Neural cell (in vitro differentiated cells): ENCODE measurements at regions not wholly inside any gene's neighbourhood (a gene's known extent, or its start where the extent isn't known, plus 50 kb on each side); places are given as distances from the start of the nearest gene placed in this dataset.

Experiments used
- H2AFZ ChIP-seq: fragments of 200-600, 300-800 bp; sonication (generic), shearing (Covaris generic); 2 replicates; pipeline ENCODE4 v1.6.0; 2014; ENCODE audit warnings: low read depth, mild to moderate bottlenecking, antibody characterized with exemption, low read length, moderate library complexity
- H3F3A ChIP-seq: fragments of 200-600 bp; shearing (Covaris generic); 2 replicates; pipeline ENCODE4 v1.6.1; 2016; ENCODE audit warnings: mild to moderate bottlenecking, moderate library complexity, mixed read lengths, antibody characterized with exemption, low read length; ENCODE audit not compliant: insufficient read depth, poor library complexity, severe bottlenecking
- H3K27ac ChIP-seq: fragments of 200-600, 300-800 bp; sonication (generic), shearing (Covaris generic); 2 replicates; pipeline ENCODE4 v1.5.1; 2014; ENCODE audit warnings: mild to moderate bottlenecking, low read length, moderate library complexity
- H3K27me3 ChIP-seq: fragments of 300-800, 200-600 bp; sonication (generic), shearing (Covaris generic); 2 replicates; pipeline ENCODE4 v1.6.0; 2014; ENCODE audit warnings: mild to moderate bottlenecking, low read depth, low read length, moderate library complexity; ENCODE audit not compliant: insufficient read depth
- H3K36me3 ChIP-seq: fragments of 300-800, 200-600 bp; sonication (generic), shearing (Covaris generic); 2 replicates; pipeline ENCODE4 v1.5.1; 2014; ENCODE audit warnings: mild to moderate bottlenecking, antibody characterized with exemption, low read length, moderate library complexity; ENCODE audit not compliant: insufficient read depth
- H3K4me2 ChIP-seq: fragments of 300-800, 200-600 bp; sonication (generic), shearing (Covaris generic); 2 replicates; pipeline ENCODE4 v1.6.0; 2014; ENCODE audit warnings: mild to moderate bottlenecking, low read length
- H3K4me3 ChIP-seq: fragments of 300-800, 200-600 bp; sonication (generic), shearing (Covaris generic); 2 replicates; pipeline ENCODE4 v1.5.1; 2014; ENCODE audit warnings: mild to moderate bottlenecking, low read length, moderate library complexity
- H3K79me2 ChIP-seq: fragments of 200-600 bp; shearing (Covaris generic); replicated peaks from 2 replicates; pipeline ENCODE4 v1.6.0; 2014; ENCODE audit warnings: mild to moderate bottlenecking, low read length, moderate library complexity; ENCODE audit not compliant: insufficient read depth
- H3K9ac ChIP-seq: fragments of 300-800, 200-600 bp; sonication (generic), shearing (Covaris generic); 2 replicates; pipeline ENCODE4 v1.6.1; 2016; ENCODE audit warnings: mild to moderate bottlenecking, low read length, mixed read lengths
- H3K9me2 ChIP-seq: fragments of 200-600 bp; shearing (Covaris generic); 2 replicates; pipeline ENCODE4 v1.6.1; 2016; ENCODE audit warnings: mild to moderate bottlenecking, low read length, mixed read lengths; ENCODE audit not compliant: insufficient read depth
- H3K9me3 ChIP-seq: fragments of 200-600, 300-800 bp; sonication (generic), shearing (Covaris generic); 2 replicates; pipeline ENCODE4 v1.6.1; 2016; ENCODE audit warnings: mild to moderate bottlenecking, mixed run types, low read length, moderate library complexity, mixed read lengths
- H4K20me1 ChIP-seq: fragments of 200-600 bp; shearing (Covaris generic); 2 replicates; pipeline ENCODE4 v1.6.1; 2016; ENCODE audit warnings: mild to moderate bottlenecking, mixed run types; ENCODE audit not compliant: insufficient read depth
- CTCF ChIP-seq: fragments of 450-650 bp; IDR thresholded peaks from 2 replicates; pipeline ENCODE4 v1.5.1; 2014; ENCODE audit warnings: antibody characterized with exemption, mild to moderate bottlenecking, moderate library complexity; ENCODE audit not compliant: poor library complexity, severe bottlenecking
- EP300 ChIP-seq: fragments of 450-650 bp; conservative IDR thresholded peaks from 2 replicates; pipeline ENCODE4 v1.6.1; 2014; ENCODE audit warnings: antibody characterized with exemption, mild to moderate bottlenecking, moderate library complexity; ENCODE audit not compliant: poor library complexity, severe bottlenecking
- EZH2 ChIP-seq: fragments of 200-600, 300-800 bp; shearing (Covaris generic), sonication (generic); IDR thresholded peaks from 2 replicates; pipeline ENCODE4 v1.6.1; 2014; ENCODE audit warnings: antibody characterized with exemption, low read length, borderline replicate concordance, mild to moderate bottlenecking; ENCODE audit not compliant: insufficient read depth, poor library complexity, severe bottlenecking
- MXI1 ChIP-seq: fragments of 450-650 bp; conservative IDR thresholded peaks from 2 replicates; pipeline ENCODE4 v1.6.1; 2014; ENCODE audit warnings: antibody characterized with exemption, mild to moderate bottlenecking; ENCODE audit not compliant: poor library complexity, severe bottlenecking
- POLR2AphosphoS5 ChIP-seq: IDR thresholded peaks from 2 replicates; pipeline ENCODE4 v1.6.1; 2012
- RAD21 ChIP-seq: fragments of 450-650 bp; conservative IDR thresholded peaks from 2 replicates; pipeline ENCODE4 v1.6.1; 2014; ENCODE audit warnings: antibody characterized with exemption, mild to moderate bottlenecking, moderate library complexity
- REST ChIP-seq: IDR thresholded peaks from 2 replicates; pipeline ENCODE4 v1.6.1; 2012; ENCODE audit warnings: borderline replicate concordance
- SMC3 ChIP-seq: fragments of 450-650 bp; conservative IDR thresholded peaks from 2 replicates; pipeline ENCODE4 v1.6.1; 2014; ENCODE audit warnings: antibody characterized with exemption, mild to moderate bottlenecking, moderate library complexity; ENCODE audit not compliant: poor library complexity
- TAF1 ChIP-seq: IDR thresholded peaks from 2 replicates; pipeline ENCODE4 v1.6.1; 2012; ENCODE audit warnings: low read depth

GRCh38 chr22:49021131-49021925, 806.3 kb downstream of the BRD1 start:
- Histone ChIP-seq H3K79me2 (no peaks in the 10 kb centered on the region), H3K9me2 (no peaks in the 10 kb centered on the region), H3F3A (no peaks in the 10 kb centered on the region), H3K9me3 (no peaks in the 10 kb centered on the region), H4K20me1 (no peaks in the 10 kb centered on the region), H3K27me3 (no peaks in the 10 kb centered on the region), H2AFZ (no peak overlapping the region), H3K4me3 (no peak overlapping the region), H3K9ac (no peak overlapping the region), H3K27ac (no peak overlapping the region), H3K4me2 (no peak overlapping the region), H3K36me3 (no peaks in the 10 kb centered on the region)
- TF ChIP-seq RAD21, result no peak
- TF ChIP-seq EZH2, result no peak
- TF ChIP-seq TAF1, result no peak

- Histone ChIP-seq H3K4me3 (no peak overlapping the region), H3F3A (no peaks in the 10 kb centered on the region), H3K79me2 (no peaks in the 10 kb centered on the region), H4K20me1 (no peaks in the 10 kb centered on the region), H3K4me2 (no peak overlapping the region), H2AFZ (no peak overlapping the region), H3K27me3 (no peaks in the 10 kb centered on the region), H3K9me2 (no peaks in the 10 kb centered on the region), H3K9ac (no peak overlapping the region), H3K9me3 (no peaks in the 10 kb centered on the region), H3K36me3 (no peaks in the 10 kb centered on the region), H3K27ac (no peak overlapping the region)
- no peak for TF ChIP-seq TAF1
- no peak for TF ChIP-seq POLR2AphosphoS5
- TF ChIP-seq EP300, result no peak
- no peak for TF ChIP-seq CTCF
- no peak for TF ChIP-seq SMC3
Measured at GRCh38 chr22:49019737-49020713, 807.6 kb downstream of the BRD1 start.

- no peak overlapping the region for H3K27ac ChIP-seq
- H3K4me2 ChIP-seq, result no peak overlapping the region
- no peaks in the 10 kb centered on the region for H3K9me2 ChIP-seq
- H2AFZ ChIP-seq, result no peak overlapping the region
- H3K9ac ChIP-seq, result no peak overlapping the region
- H3K4me3 ChIP-seq, result no peak overlapping the region
- H3K9me3 ChIP-seq, result no peaks in the 10 kb centered on the region
- no peaks in the 10 kb centered on the region for H3K36me3 ChIP-seq
- H4K20me1 ChIP-seq, result no peaks in the 10 kb centered on the region
- H3K79me2 ChIP-seq, result no peaks in the 10 kb centered on the region
- no peaks in the 10 kb centered on the region for H3K27me3 ChIP-seq
- no peak for TF ChIP-seq RAD21
- TF ChIP-seq EP300, result no peak
- no peak for TF ChIP-seq EZH2
- TF ChIP-seq REST, result no peak
- TF ChIP-seq SMC3, result no peak
- no peak for TF ChIP-seq POLR2AphosphoS5
- TF ChIP-seq TAF1, result no peak
- no peak for TF ChIP-seq MXI1
- no peak for TF ChIP-seq CTCF
- H3F3A ChIP-seq, result no peaks in the 10 kb centered on the region
Measured at GRCh38 chr22:49018601-49019000, 809.1 kb downstream of the BRD1 start.
